MV-4-11 (cell line): ENCODE measurements at regions not wholly inside any gene's neighbourhood (a gene's known extent, or its start where the extent isn't known, plus 50 kb on each side); places are given as distances from the start of the nearest gene placed in this dataset.

Experiments
- DNase-seq: peaks from one replicate; lab custom pipeline; 2025; lab: John Stamatoyannopoulos, UW

DNA sequence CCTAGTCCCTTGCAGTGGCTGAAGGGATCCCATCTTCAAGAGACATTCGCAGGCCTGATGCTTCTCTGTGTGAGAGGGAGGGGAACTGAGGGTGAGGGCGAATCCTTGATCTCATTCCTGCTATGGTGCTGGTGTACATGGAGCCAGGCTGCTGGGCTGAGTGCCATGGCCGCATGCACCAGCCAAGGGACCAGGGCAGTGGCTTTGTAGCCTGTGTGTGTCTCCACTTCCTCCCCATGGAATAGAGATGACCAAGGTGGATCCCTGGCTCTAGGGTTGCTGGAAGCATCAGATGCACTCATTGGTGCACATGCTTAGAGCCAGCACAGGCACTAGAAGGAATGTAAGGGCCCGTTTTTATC lies 195.0 kb downstream of the FOXL1 start:
- no peak for DNase-seq

DNA sequence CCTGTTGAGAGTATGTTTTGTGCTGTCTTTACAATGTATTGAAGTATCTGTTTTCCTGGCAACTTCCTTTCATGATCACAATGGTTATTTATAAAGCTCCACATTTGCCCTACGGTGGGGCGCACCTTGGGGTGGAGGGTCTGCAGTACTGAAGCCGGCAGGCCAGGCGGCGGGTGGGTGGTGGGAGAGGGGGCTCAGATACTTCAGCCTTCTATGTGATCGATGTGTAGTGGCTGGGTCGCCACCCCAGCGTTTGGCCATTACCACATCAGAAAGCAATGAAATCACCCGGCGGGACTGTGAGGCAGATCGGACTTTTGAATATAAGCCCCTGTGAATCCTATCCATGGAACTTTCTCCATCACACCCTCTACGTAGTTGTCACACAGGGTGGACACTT lies 196.6 kb downstream of the FOXL1 start:
- DNase-seq: no peak

DNA sequence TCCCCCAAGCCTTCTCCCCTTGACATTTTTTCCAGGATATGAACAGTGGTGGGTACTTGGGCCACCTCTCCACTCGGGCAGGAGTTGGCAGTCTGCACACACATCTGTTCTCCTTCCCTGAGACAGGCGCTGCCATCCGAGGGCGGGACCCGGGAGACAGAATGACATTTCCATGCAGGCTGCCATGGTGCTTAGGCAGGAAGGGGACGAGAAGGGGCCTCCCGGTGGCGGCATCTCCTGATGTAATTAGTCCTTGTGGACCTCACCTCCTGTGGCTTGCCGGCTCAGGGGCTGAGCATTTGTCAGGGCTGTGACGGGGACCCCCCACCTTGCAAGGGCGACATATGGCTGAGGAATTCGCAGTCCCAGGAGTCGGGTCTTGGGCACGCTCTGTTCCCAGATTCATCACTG lies 197.2 kb downstream of the FOXL1 start:
- DNase-seq: no peak

DNA sequence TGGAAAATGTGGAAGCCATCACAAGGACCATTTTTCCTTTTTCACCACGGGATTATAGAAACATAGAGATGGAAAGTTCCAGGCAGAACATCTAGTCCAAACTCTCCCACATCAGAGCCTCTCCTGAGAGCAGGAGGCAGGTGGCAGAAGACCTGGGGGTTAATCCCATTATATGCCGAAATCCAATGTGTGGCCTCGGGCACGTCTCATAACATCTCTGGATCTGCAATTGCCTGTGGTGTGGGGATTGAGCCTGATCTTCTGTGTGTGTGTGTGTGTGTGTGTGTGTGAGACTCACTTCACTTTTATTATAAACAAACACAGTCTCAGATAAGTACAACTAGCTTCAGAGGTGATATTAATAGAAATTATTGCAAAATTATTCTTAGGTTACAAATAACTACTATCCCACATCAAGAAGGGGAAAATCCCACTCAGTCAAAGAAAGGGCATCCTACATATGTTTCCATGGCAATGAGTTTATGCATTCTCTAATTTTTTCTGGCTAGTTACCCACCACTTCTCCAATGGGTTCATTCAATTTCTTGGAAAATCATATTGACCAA lies 199.1 kb downstream of the FOXL1 start:
- DNase-seq: no peak

DNA sequence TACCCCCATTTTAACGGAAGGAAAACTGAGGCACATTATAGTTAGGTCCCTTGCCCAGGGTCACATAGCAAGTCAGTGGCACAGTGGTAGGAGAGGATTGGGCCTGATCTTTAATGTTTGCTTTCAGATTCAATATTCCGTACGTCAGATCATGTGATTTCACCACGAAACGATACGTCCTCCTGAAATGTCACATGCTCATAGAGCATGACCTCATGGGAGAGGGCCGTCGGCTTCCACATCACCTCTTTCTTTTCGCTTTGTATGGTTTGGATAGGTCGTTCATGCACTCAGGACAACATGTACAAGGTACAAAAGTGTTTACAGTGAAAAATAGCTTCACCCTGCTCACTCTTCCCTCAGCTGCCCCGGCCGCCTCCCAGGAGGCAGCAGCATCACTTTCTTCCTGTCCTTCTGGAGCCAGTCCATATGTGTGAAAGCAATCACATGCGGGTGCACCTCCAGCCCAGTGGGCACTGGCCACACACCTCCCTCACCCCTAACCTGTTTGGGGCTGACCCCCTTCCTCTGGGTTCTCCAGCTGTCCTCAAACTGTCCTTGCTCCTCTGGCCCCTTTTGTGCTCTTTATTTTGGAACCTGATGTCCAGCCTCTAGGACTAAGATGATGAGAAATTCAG lies 199.9 kb downstream of the FOXL1 start:
- DNase-seq: no peak

DNA sequence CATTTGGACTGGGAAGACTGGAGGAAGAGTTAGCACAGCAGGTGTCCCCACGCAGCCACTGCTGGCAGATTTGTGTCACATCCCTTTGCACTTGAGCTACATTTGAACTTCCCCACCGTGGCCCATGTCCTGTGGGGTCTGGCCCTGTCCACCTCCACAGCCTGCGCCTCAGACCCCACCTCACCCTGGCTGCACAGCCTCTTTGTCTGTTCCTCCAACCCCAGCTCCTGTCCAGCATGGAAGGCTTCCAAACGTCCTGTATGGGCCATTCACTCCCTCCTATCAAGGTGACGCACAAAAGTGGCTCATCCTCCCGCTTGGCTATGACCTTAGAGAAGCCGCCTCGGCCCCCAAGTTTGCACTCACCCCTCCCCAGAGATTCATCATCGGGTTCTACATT lies 200.6 kb downstream of the FOXL1 start:
- no peak for DNase-seq

DNA sequence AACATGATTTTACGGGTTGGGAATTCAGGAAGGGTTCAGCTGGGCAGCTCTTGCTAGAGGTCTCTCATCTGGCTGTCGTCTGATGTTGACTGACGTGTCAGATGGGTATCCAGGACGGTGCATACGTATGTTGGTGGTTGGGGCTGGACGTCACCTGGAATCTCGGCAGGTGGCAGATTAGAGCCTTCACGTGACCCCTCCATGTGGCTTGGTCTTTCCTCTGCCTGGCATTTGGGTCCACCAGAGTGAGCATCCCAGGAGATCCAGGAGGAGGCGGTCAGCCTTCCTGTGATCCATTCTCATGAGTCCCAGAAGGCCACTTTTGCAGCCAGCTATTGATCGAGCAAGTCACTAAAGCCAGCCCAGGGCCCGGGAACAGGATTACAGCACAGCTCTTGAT lies 202.7 kb downstream of the FOXL1 start:
- no peak for DNase-seq

DNA sequence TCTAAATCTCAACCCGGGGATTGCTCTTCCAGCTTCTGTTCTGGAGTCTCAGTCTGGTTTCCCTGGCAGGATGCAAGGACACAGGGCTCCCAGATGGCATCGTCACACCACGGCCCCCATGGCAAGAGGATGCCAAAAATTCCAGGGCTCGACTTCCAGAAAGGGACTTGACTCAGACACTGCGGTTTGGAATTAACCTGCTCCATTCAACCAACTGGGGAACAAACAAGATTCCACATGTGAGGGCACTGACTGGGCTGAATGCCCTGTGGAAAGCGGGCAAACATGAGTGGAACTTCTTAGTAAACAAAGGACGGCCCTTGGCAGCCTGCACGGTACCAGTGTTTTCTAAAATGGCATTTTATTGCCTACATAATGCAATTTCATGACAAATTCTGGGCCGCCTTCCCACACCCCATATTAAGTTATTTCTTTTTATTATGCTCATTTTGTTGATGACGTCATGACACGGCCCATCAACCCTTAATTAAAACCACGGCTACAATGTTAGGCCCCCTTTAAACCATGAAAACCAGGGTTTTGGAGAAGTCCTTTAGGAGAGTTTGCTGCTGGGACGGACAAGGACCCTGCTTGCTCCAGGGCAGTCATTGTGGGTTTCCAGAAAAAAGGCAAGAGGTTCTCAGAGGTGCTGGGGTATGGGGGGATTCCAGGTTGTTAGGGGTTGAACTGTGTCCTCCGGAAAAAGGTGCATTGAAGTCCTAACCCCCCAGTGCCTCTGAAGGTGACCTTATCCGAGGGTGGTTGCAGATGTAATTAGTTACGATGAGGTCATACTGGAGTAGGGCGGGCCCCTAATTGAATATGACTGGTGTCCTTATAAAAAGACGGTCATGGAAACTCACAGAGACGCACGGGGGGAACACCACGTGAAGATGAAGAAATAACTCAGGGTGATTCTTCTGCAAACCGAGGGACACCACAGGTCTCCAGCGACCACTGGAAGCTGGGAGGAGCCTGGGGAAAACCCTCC lies 205.6 kb downstream of the FOXL1 start:
- no peak for DNase-seq

DNA sequence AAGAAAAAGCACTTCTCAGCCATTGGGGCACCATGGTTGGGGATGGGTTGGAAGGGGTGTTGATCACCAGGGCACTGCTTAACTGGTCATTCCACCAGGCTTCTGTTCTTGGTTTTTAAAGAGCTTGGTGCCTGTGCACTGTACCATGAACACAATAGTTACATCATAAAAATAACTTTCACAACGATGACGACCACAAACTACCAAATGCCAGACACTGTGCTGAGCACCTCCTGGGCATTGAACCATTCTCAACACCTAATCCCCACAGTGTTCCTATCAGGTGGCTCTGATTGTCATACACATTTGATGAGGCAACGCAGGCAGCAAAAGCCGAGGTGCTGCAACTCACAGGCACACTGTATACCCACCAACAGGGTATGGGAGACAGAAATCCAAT lies 208.0 kb downstream of the FOXL1 start:
- no peak for DNase-seq

DNA sequence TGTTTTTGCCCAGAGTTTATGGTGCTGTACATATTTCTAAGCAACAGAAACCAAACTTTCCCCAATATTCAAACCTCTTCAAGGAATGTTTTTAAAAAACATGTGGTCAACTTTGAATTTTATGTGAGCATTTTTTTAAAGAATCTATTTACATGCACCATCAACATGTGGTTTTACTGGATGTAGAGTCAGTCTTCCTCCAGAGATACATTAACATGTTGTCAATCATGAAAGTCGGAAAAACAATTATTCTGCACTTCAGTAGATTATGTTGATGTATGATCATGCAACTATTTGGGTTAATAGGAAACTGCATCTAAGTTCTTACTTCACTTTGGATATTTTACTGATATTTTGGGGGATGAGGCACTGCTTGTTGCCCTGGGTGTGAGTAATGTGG lies 208.6 kb downstream of the FOXL1 start:
- no peak for DNase-seq

DNA sequence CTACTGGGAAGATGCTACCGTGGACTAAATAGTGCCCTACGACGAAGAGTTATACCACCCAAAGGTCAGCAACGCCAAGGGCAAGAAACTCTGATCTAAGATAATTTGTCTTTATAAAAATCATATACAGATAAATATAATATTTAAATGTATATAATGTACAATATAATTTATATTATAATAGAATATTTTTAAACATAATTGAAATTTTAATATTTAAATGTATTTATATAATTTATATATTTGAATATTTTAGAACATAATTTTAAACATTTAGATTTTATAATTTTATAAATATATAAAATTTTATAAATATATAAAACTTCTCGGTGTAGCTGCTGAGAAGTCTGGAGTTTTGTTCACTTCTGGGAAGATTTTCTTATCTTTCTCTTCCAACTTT lies 209.2 kb downstream of the FOXL1 start:
- DNase-seq: no peak

DNA sequence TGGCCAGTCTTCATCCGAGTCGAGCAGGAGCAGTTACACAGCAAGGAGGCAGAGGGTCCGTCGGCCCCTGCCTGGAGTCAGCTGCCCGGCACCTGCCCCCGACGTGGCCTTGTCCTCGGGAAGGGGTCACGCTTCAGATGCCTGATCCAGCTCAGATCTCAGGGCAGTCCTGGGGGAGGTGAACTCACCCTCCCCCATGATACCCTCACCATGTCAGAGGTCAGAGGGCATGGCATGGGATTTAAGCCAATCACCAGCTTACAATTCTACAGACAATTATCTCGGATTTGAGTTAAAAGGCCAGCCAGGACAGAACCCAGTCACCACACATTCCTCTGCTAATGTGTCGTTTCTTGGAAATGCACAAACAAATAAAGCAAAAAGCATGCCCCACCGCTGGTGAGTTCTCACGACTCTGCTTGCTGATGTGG lies 211.3 kb downstream of the FOXL1 start:
- DNase-seq: no peak

DNA sequence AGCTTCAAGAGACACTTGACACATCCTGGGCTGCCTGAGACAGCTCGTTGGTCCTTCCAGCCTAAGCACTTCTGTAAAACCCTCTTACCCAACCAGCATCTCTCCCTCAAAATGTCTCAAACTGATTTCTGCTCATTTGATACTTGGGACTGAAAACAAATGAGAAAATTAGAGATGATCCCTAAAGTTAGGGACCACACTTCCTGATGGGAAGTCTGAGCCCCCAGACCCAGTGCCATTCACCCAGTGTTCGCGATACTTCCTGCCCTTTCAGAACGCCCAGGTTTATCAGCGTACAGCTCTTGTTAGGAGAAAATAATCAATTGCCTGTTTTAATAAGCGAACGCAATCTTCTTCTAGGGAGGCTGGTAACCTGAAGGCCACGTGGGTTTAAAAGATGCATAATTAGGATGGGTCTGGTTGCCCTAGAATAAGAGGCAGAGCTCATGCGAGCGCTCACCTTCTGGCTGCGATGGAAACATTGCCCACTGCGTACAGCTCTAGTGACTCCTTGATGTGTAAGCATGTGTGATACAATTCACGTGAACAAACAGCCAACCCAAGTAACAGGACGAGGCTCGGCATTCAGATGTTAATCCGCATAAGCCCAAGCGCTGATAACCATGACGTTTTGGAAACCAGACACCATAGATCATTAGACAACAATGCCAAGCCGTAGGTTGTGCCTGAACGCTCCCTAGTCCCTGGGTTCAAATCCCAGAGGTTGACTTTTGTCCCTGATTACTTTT lies 213.1 kb downstream of the FOXL1 start:
- no peak for DNase-seq

DNA sequence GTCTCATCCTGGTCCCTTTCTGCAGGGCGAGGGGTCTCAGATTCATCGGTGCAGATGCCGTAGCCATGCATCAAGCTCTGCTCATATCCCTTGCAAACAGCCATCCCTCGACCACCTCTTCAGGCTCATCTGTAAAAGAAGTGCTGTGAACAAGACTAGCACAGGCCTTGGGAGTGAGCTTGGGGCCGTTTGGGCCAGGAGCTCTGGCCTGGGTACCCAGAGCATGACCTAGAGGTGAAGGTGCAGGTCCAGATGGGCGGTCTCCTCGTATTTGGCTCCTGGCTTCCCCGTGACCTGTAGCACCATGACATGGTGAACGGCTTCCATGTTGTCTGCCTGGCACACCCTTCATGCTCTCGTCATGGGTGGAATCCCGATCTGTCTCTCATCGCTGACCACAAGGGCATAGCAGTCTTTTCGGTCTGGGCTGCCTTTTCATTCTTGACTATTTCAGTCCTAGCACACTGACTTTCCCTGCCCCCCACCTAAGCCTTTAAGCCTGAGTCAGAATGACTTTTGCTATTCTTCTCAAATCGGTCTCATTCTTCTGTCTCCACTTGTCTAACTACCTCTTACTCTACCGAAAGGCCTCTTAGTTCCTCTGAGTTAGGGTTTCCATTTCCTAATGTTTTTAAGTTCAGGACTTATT lies 216.0 kb downstream of the FOXL1 start:
- DNase-seq: no peak

DNA sequence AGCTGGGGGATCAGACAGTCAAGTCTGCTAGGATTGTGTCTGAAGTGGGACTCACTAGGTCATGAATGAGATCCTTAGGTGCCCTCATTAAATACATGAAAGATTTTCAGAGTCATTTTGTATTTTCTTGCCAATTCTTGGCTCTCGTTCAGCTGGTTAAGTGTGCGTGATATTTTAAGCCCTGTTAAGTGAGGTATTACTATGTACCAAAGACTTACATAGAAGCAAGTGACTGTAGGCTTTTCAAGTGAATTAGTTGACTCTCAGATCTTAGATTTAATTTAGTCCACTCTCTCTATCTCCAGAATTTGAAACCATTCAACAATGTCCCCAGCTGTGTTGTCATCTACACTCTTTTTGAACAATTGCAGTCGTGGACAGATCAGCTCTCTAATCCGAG lies 219.4 kb downstream of the FOXL1 start:
- DNase-seq: no peak

DNA sequence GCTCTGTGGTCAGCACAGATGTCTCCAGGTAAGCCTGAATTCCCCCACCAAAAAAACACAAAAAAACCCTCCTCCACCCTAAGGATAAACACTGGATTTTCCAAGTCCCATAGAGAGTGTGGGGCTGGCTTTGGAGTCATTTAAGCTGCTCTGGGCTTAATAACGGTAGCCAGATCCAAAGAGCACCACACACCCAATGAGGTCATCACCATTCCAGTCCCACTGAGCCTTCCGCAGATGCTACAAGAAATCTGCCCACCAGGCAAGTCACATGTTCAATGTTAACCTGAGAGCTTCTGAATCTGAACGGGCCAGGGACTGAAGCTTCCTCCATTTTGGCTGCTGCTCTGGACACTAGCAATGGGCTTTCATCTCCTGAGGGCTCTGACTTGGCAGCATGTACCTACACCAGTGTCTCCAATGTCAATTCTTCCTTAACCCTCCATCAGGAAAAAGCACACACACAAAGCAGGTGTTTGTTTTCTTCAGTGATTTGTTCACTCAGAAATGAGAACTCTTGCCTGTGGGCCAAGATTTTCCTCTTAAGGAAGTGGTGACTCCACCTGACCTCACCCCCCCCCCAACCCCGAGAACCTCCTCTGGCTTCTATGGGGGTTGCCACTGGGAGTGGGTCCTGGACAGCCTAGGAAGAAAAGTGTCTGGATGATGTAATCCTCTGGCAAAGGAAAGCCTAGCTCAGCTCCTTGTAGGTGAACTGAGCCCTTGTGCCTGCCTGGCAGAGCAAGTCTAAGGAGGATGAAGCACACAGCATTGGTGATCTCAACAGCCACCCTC lies 220.1 kb downstream of the FOXL1 start:
- DNase-seq: no peak

DNA sequence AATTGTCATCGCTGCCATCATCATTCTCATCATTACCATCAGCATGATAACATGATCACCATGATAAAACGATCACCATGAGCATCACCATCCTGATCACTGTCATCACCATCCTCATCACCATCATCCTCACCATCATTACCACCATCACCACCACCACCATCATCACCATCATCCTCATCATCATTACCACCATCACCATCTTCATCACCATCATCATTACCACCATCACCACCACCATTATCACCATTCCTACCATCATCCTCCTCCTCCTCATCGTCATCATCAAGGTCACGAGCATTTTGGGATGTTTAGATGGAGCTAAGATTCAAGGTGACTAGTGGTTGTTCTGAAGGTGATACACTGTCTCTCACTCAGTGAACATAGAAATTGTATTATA lies 221.0 kb downstream of the FOXL1 start:
- DNase-seq: no peak

DNA sequence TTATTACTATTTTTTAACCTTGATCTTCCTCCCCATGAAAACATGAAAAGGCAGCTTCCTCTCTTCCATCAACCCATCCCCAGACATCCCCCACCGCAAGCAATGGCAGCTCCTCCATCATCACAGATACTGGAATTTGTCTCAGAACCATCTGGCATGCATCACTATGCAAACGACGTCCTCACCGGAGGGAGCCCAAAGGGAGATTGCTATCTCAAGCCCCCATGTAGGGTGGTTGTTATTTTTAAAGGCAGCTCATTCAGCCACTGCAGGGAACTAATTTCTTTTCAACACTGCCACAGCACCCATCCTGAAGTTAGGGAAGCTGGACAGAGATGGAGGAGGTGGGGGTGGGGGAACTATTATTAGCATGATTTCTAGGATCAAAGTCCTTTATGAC lies 222.5 kb downstream of the FOXL1 start:
- no peak for DNase-seq

DNA sequence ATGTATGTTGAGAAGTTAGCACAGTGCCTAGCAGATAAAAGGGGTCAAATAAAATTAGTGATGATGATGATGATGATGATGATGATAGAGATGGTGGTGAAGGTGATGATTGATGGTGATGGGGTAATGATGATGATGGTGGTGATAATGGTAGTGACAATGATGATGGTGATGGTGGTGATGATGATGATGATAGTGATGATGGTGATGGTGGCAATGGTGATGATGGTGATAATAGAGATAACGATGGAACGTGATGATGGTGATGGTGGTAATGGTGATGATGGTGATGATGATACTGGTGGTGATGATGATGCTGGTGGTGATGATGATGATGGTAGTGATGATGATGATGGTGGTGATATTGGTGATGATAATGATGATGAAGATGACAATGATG lies 223.7 kb downstream of the FOXL1 start:
- DNase-seq: no peak

DNA sequence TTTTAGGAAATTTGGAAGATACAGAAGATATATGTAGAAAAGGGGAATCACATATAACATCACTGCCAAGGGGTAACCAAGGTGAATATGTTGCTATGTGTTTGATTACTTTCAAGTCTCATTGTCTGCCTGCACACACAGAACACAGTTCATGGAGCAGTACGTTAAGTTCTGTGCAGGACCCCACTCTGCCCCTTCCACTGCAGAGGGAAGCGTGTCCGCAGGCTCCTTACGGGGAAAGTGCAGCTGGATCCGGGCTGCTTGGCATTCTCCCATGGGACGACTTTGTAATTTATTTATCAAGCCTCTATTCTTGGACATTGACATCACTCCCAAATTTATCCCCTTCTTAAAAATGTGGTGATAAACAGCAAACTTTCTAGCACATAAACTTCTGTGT lies 226.8 kb downstream of the FOXL1 start:
- DNase-seq: no peak

DNA sequence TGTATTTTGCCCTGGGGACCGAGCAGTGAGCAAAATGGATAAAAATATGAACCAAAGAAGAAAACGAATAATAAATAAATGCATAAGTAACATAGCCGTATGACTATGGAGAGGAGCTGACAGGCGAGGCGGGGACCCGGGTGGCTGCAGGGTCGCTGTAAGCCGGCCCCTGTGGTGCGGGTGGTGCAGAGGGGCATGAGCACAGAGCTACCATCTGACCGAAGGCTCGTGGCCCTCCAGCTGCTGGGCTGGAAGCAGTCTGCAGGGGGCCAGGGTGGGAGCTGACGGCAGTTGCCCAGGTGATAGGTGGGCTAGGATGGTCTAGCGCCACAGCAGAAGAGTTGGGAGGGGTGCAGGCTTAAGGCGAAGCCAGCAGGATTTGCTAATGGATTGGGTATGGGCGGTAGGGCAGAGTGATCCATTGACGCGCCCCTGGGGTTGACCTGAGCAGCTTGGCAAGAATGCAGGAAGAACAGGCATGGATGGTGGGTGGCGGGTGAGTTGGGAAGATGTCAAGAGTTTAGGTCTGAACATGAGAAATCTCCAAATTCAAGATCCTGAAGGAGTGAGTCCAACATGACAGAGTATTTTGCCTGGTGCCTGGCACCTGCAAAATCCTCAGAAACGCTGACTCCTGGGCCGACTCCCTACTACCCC lies 228.0 kb downstream of the FOXL1 start:
- no peak for DNase-seq
